Loucy (cell line): ENCODE measurements at regions not wholly inside any gene's neighbourhood (a gene's known extent, or its start where the extent isn't known, plus 50 kb on each side); places are given as distances from the start of the nearest gene placed in this dataset.

Experiments used
- CTCF ChIP-seq: fragments of 200-600 bp; sonication (generic); conservative IDR thresholded peaks from 2 replicates; pipeline ENCODE4 v1.5.1; 2014; ENCODE audit warnings: mild to moderate bottlenecking, antibody characterized with exemption, low read length
- EZH2phosphoT487 ChIP-seq: fragments of 200-600 bp; IDR thresholded peaks from 2 replicates; pipeline ENCODE4 v1.6.1; 2018; ENCODE audit warnings: antibody characterized with exemption, mild to moderate bottlenecking, moderate library complexity, borderline replicate concordance

- no peak for TF ChIP-seq CTCF
- no peak for TF ChIP-seq EZH2phosphoT487
Observed at GRCh38 chr13:76339649-76340048, 546.6 kb downstream of the KCTD12 start.
